Lung (tissue), 11 donors: ENCODE measurements at regions not wholly inside any gene's neighbourhood (a gene's known extent, or its start where the extent isn't known, plus 50 kb on each side); places are given as distances from the start of the nearest gene placed in this dataset.

Experiments used
- ATAC-seq: fragments of 200-7000 bp; cut with Tn5 transposase; one replicate; pipeline ENCODE4 v1.9.1; 2020; ENCODE audit warnings: moderate number of reproducible peaks; ENCODE audit not compliant: insufficient read depth, low FRiP score
- DNase-seq, 3 donors: peaks; one replicate each; pipeline ENCODE4 v3.0.0-alpha.2; 2013 to 2017
- H3K27ac ChIP-seq, 2 donors: one replicate each; pipeline ENCODE4 v1.5.1; 2013; ENCODE audit warnings: mild to moderate bottlenecking in 2 of 2, moderate library complexity in 2 of 2, control low read depth in 1 of 2, inconsistent platforms in 1 of 2, low read depth in 1 of 2, low read length in 1 of 2
- H3K27me3 ChIP-seq, 3 donors: one replicate each; pipeline ENCODE4 v1.5.1; 2013; ENCODE audit warnings: low read length in 2 of 3; ENCODE audit not compliant: control insufficient read depth in 3 of 3, insufficient read depth in 3 of 3
- H3K36me3 ChIP-seq, 4 donors: one replicate each; pipeline ENCODE4 v1.5.1; 2013; ENCODE audit warnings: low read length in 4 of 4, mild to moderate bottlenecking in 1 of 4, moderate library complexity in 1 of 4; ENCODE audit not compliant: control insufficient read depth in 4 of 4, insufficient read depth in 4 of 4
- H3K4me1 ChIP-seq, 5 donors: one replicate each; pipeline ENCODE4 v1.5.1; 2013; ENCODE audit warnings: low read length in 5 of 5, mild to moderate bottlenecking in 2 of 5, moderate library complexity in 1 of 5; ENCODE audit not compliant: control insufficient read depth in 5 of 5, insufficient read depth in 5 of 5
- H3K4me3 ChIP-seq: one replicate; pipeline ENCODE4 v1.5.1; 2013; ENCODE audit warnings: mild to moderate bottlenecking, control low read depth, moderate library complexity
- H3K9ac ChIP-seq, 2 donors: one replicate each; pipeline ENCODE4 v1.5.1; 2013; ENCODE audit warnings: low read length in 2 of 2, control low read depth in 1 of 2; ENCODE audit not compliant: insufficient read depth in 1 of 2
- H3K9me3 ChIP-seq, 4 donors: one replicate each; pipeline ENCODE4 v1.5.1; 2013; ENCODE audit warnings: low read length in 3 of 4, mild to moderate bottlenecking in 1 of 4, moderate library complexity in 1 of 4; ENCODE audit not compliant: control insufficient read depth in 4 of 4, insufficient read depth in 3 of 4
- CTCF ChIP-seq: IDR thresholded peaks from 2 replicates; pipeline ENCODE4 v1.5.1; 2012; ENCODE audit warnings: mild to moderate bottlenecking; ENCODE audit errors: control extremely low read depth, extremely low read depth
- WGBS, 2 donors: extraction: QIAGEN DNeasy Blood & Tissue Kit; methylation state at CpG; one replicate each; pipeline ENCODE4 v1.1.7; 2013; 5-methylcytosine and 5-hydroxymethylcytosine counted together
- donor health status: control.
- donor health status: control.
- donor health status: Bipolar disorder and iron deficiency.
- donor health status: healthy.
- donor health status: DM: yes; HTN: yes; CAD: no.

- H3K27ac ChIP-seq = no peak overlapping the region
- H3K36me3 ChIP-seq = no peaks in the 10 kb centered on the region
- H3K9ac ChIP-seq = no peak overlapping the region
- no peak for TF ChIP-seq CTCF
- DNase-seq (no peak), ATAC-seq (no peak)
- peaks cover 0 to 2% (median 0%) of the 10 kb centered on the region in 3 donors for H3K27me3 ChIP-seq
- H3K9me3 ChIP-seq = peaks cover 0 to 3% (median 1%) of the 10 kb centered on the region in 4 donors
- WGBS, 2 donors = 83 to 87% methylated on average over 2 of the region's 2 CpGs
- H3K4me3 ChIP-seq = no peak overlapping the region
- no peaks in the 10 kb centered on the region for H3K4me1 ChIP-seq
Observed at GRCh38 chr12:108054496-108054895, 74.6 kb upstream of the WSCD2 start.

GRCh38 chr12:108055141-108055540 lies 73.9 kb upstream of the WSCD2 start:
- no peak for ATAC-seq
- WGBS, 2 donors = 51 to 56% methylated on average over 3 of the region's 3 CpGs
- no peak overlapping the region for H3K9ac ChIP-seq
- TF ChIP-seq CTCF = no peak
- H3K27ac ChIP-seq = no peak overlapping the region
- peaks cover 0 to 2% (median 0%) of the 10 kb centered on the region in 3 donors for H3K27me3 ChIP-seq
- H3K4me3 ChIP-seq = no peak overlapping the region
- H3K9me3 ChIP-seq = peaks cover 0 to 3% (median 1%) of the 10 kb centered on the region in 4 donors
- no peaks in the 10 kb centered on the region for H3K36me3 ChIP-seq
- peaks cover 0 to 1% (median 0%) of the 10 kb centered on the region in 5 donors for H3K4me1 ChIP-seq
- DNase-seq = no peak

GRCh38 chr12:108060067-108060466 lies 69.0 kb upstream of the WSCD2 start:
- 64 to 79% methylated on average over 3 of the region's 3 CpGs for WGBS, 2 donors
- no peak for TF ChIP-seq CTCF

GRCh38 chr12:108060903-108061302 lies 68.2 kb upstream of the WSCD2 start:
- WGBS, 2 donors = 58 to 74% methylated on average over 1 of the region's 1 CpG
- no peak overlapping the region for H3K9ac ChIP-seq

More at GRCh38 chr12:108060067-108060466, 69.0 kb upstream of the WSCD2 start:
- peaks cover 0 to 2% (median 0%) of the 10 kb centered on the region in 3 donors for H3K27me3 ChIP-seq
- no peak overlapping the region for H3K9ac ChIP-seq
- no peak overlapping the region for H3K4me3 ChIP-seq
- DNase-seq (no peak), ATAC-seq (no peak)
- no peak overlapping the region for H3K27ac ChIP-seq
- peaks cover 0 to 1% (median 0%) of the 10 kb centered on the region in 5 donors for H3K4me1 ChIP-seq
- H3K36me3 ChIP-seq = no peaks in the 10 kb centered on the region
- H3K9me3 ChIP-seq = peaks cover 0 to 5% (median 1%) of the 10 kb centered on the region in 4 donors

More at GRCh38 chr12:108060903-108061302, 68.2 kb upstream of the WSCD2 start:
- Histone ChIP-seq H3K27ac (no peak overlapping the region), H3K9me3 (peaks cover 0 to 5% (median 1%) of the 10 kb centered on the region in 4 donors), H3K36me3 (no peaks in the 10 kb centered on the region), H3K4me1 (peaks cover 0 to 1% (median 0%) of the 10 kb centered on the region in 5 donors), H3K4me3 (no peak overlapping the region), H3K27me3 (no peaks in the 10 kb centered on the region)
- no peak for TF ChIP-seq CTCF
- no peak for DNase-seq
- no peak for ATAC-seq
